SK-N-SH (cell line): ENCODE measurements at regions not wholly inside any gene's neighbourhood (a gene's known extent, or its start where the extent isn't known, plus 50 kb on each side); places are given as distances from the start of the nearest gene placed in this dataset.

Experiments used
- CTCF ChIA-PET: fragments of 300-600, 350-600 bp; formaldehyde crosslinking; extraction: SDS; loops from one replicate; lab custom pipeline; 2021; lab: Yijun Ruan, JAX
- POLR2A ChIA-PET: fragments of 350-600 bp; sonication (Branson Sonifier 250); formaldehyde crosslinking; extraction: SDS; loops from one replicate; lab custom pipeline; 2020; ENCODE audit warnings: antibody characterized with exemption, inconsistent platforms; lab: Yijun Ruan, JAX
- DNase-seq: peaks from one replicate; pipeline ENCODE4 v3.0.0; 2012
- H2AFZ ChIP-seq: fragments of 200-600 bp; sonication (generic); 2 replicates; pipeline ENCODE4 v1.8.1; 2016; ENCODE audit warnings: antibody characterized with exemption, mild to moderate bottlenecking, low read depth
- H3F3A ChIP-seq: fragments of 200-600 bp; sonication (generic); replicated peaks from 2 replicates; pipeline ENCODE3; 2016; ENCODE audit warnings: antibody characterized with exemption, mild to moderate bottlenecking; ENCODE audit not compliant: insufficient read depth
- H3K27ac ChIP-seq, 2 experiments: fragments of 200-500 bp in 1 of 2; fragments of 200-600 bp in 1 of 2; sonication (Bioruptor generic) in 1 of 2; sonication (generic), shearing (Covaris generic) in 1 of 2; 2 replicates each; pipeline versions ENCODE4 v1.5.1 to v1.6.1; 2014 to 2016; ENCODE audit warnings: low read depth in 2 of 2, inconsistent platforms in 1 of 2, low read length in 1 of 2, mild to moderate bottlenecking in 1 of 2, mixed read lengths in 1 of 2
- H3K27me3 ChIP-seq: fragments of 200-600 bp; sonication (generic), shearing (Covaris generic); 2 replicates; pipeline ENCODE4 v1.6.1; 2016; ENCODE audit warnings: mixed run types; ENCODE audit not compliant: insufficient read depth
- H3K36me3 ChIP-seq, 2 experiments: fragments of 200-500 bp in 1 of 2; fragments of 200-600 bp in 1 of 2; sonication (Bioruptor generic) in 1 of 2; sonication (generic) in 1 of 2; replicated peaks in 1 of 2; 2 replicates each; pipeline versions ENCODE3 to v1.5.1; 2014 to 2016; ENCODE audit warnings: low read length in 1 of 2, mild to moderate bottlenecking in 1 of 2; ENCODE audit not compliant: insufficient read depth in 2 of 2, control insufficient read depth in 1 of 2
- H3K4me1 ChIP-seq, 2 experiments: fragments of 200-500 bp in 1 of 2; fragments of 200-600 bp in 1 of 2; sonication (Bioruptor generic) in 1 of 2; sonication (generic), shearing (Covaris generic) in 1 of 2; 2 replicates each; pipeline versions ENCODE4 v1.5.1 to v1.6.1; 2014 to 2016; ENCODE audit warnings: low read depth in 1 of 2, low read length in 1 of 2, mixed run types in 1 of 2; ENCODE audit not compliant: insufficient read depth in 2 of 2, control insufficient read depth in 1 of 2
- H3K4me2 ChIP-seq: fragments of 200-600 bp; sonication (generic), shearing (Covaris generic); 2 replicates; pipeline ENCODE4 v1.6.1; 2017; ENCODE audit warnings: mixed run types
- H3K4me3 ChIP-seq, 2 experiments: fragments of 200-500 bp in 1 of 2; fragments of 200-600 bp in 1 of 2; sonication (Bioruptor generic) in 1 of 2; sonication (generic), shearing (Covaris generic) in 1 of 2; 2 replicates each; pipeline versions ENCODE4 v1.5.1 to v1.8.1; 2014 to 2016; ENCODE audit warnings: low read depth in 2 of 2, inconsistent platforms in 1 of 2, low read length in 1 of 2, mild to moderate bottlenecking in 1 of 2, mixed read lengths in 1 of 2, moderate library complexity in 1 of 2
- H3K79me2 ChIP-seq: fragments of 200-600 bp; sonication (generic); 2 replicates; pipeline ENCODE4 v1.8.1; 2017; ENCODE audit warnings: mild to moderate bottlenecking; ENCODE audit not compliant: insufficient read depth
- H3K9ac ChIP-seq: fragments of 200-600 bp; sonication (generic); 2 replicates; pipeline ENCODE4 v1.6.1; 2017; ENCODE audit warnings: mixed run types
- H3K9me2 ChIP-seq: fragments of 200-600 bp; sonication (generic); 2 replicates; pipeline ENCODE4 v1.6.1; 2017; ENCODE audit warnings: mixed run types
- H3K9me3 ChIP-seq: fragments of 200-600 bp; sonication (generic); 2 replicates; pipeline ENCODE4 v1.6.1; 2017; ENCODE audit warnings: mixed run types, mild to moderate bottlenecking, moderate library complexity
- H4K20me1 ChIP-seq: fragments of 200-600 bp; sonication (generic); 2 replicates; pipeline ENCODE4 v1.6.1; 2017; ENCODE audit warnings: mild to moderate bottlenecking, mixed run types; ENCODE audit not compliant: insufficient read depth
- CHD2 ChIP-seq: fragments of 150-350 bp; IDR thresholded peaks from 2 replicates; pipeline ENCODE4 v1.6.1; 2018; ENCODE audit warnings: low read length; ENCODE audit not compliant: partially characterized antibody
- ELF1 ChIP-seq: IDR thresholded peaks from 2 replicates; pipeline ENCODE4 v1.4.0; 2012
- EP300 ChIP-seq, 2 experiments: IDR thresholded peaks; 2 replicates each; pipeline versions ENCODE4 v1.4.0 to v1.6.1; 2012; ENCODE audit warnings: borderline replicate concordance in 1 of 2, low read depth in 1 of 2, low read length in 1 of 2
- EZH2phosphoT487 ChIP-seq: fragments of 200-600 bp; sonication (generic); IDR thresholded peaks from 2 replicates; pipeline ENCODE4 v1.6.1; 2017; ENCODE audit warnings: low read depth, mixed run types, mild to moderate bottlenecking, antibody characterized with exemption, moderate library complexity, borderline replicate concordance
- FOSL2 ChIP-seq: IDR thresholded peaks from 2 replicates; pipeline ENCODE4 v1.4.0; 2012; ENCODE audit warnings: low read depth, mild to moderate bottlenecking, moderate library complexity, borderline replicate concordance
- FOXJ3 ChIP-seq: sonication (generic); formaldehyde crosslinking; IDR thresholded peaks from 2 replicates; pipeline ENCODE4 v1.5.1; 2020; ENCODE audit warnings: mild to moderate bottlenecking, missing genetic modification reagents
- FOXM1 ChIP-seq: IDR thresholded peaks from 2 replicates; pipeline ENCODE4 v1.4.0; 2012; ENCODE audit warnings: low read depth, mild to moderate bottlenecking
- GABPA ChIP-seq: IDR thresholded peaks from 2 replicates; pipeline ENCODE4 v1.4.0; 2012; ENCODE audit warnings: low read depth, mild to moderate bottlenecking
- IRF3 ChIP-seq: fragments of 150-350 bp; IDR thresholded peaks from 2 replicates; pipeline ENCODE4 v1.6.1; 2016; ENCODE audit warnings: mild to moderate bottlenecking, low read depth, low read length
- JUND ChIP-seq: IDR thresholded peaks from 2 replicates; pipeline ENCODE4 v1.4.0; 2012
- MEF2A ChIP-seq: IDR thresholded peaks from 2 replicates; pipeline ENCODE4 v1.4.0; 2012; ENCODE audit warnings: low read depth, borderline replicate concordance
- NFIC ChIP-seq: IDR thresholded peaks from 2 replicates; pipeline ENCODE4 v1.4.0; 2012; ENCODE audit warnings: borderline replicate concordance
- POLR2AphosphoS5 ChIP-seq: IDR thresholded peaks from 2 replicates; pipeline ENCODE4 v1.6.1; 2012; ENCODE audit warnings: low read depth, low read length
- RFX5 ChIP-seq: IDR thresholded peaks from 2 replicates; pipeline ENCODE4 v1.6.1; 2012; ENCODE audit warnings: mild to moderate bottlenecking, improper control_type of control experiment, low read length
- RXRA ChIP-seq: IDR thresholded peaks from 2 replicates; pipeline ENCODE4 v1.4.0; 2012; ENCODE audit warnings: low read depth, mild to moderate bottlenecking, borderline replicate concordance
- SIN3A ChIP-seq: IDR thresholded peaks from 2 replicates; pipeline ENCODE4 v1.6.1; 2012; ENCODE audit warnings: low read depth, mild to moderate bottlenecking, low read length, moderate library complexity, borderline replicate concordance
- TAF1 ChIP-seq: IDR thresholded peaks from 2 replicates; pipeline ENCODE4 v1.6.1; 2012; ENCODE audit warnings: low read depth, mild to moderate bottlenecking, low read length, moderate library complexity, borderline replicate concordance
- TCF12 ChIP-seq: IDR thresholded peaks from 2 replicates; pipeline ENCODE4 v1.4.0; 2012
- TEAD4 ChIP-seq: IDR thresholded peaks from 2 replicates; pipeline ENCODE4 v1.4.0; 2012; ENCODE audit warnings: mild to moderate bottlenecking, borderline replicate concordance; ENCODE audit not compliant: insufficient read depth
- USF2 ChIP-seq: fragments of 150-350 bp; IDR thresholded peaks from 2 replicates; pipeline ENCODE4 v1.6.1; 2017; ENCODE audit warnings: antibody characterized with exemption, low read length, low read depth, borderline replicate concordance
- YY1 ChIP-seq: IDR thresholded peaks from 2 replicates; pipeline ENCODE4 v1.4.0; 2012; ENCODE audit warnings: low read depth, mild to moderate bottlenecking
- ZBTB33 ChIP-seq: IDR thresholded peaks from 2 replicates; pipeline ENCODE4 v1.4.0; 2012; ENCODE audit warnings: low read depth, borderline replicate concordance
- WGBS: methylation state at CpG from one replicate; pipeline ENCODE4 v1.1.6; 2017; ENCODE audit warnings: low lambda C conversion rate; 5-methylcytosine and 5-hydroxymethylcytosine counted together
- TF ChIP-seq, protein P1 (sequence below): fragments of 200-600 bp; sonication (generic); IDR thresholded peaks from 2 replicates; pipeline ENCODE4 v1.6.1; 2017; ENCODE audit warnings: antibody characterized with exemption, mild to moderate bottlenecking, moderate library complexity
- TF ChIP-seq, protein P2 (sequence below): IDR thresholded peaks from 2 replicates; pipeline ENCODE4 v1.4.0; 2012; ENCODE audit warnings: low read depth, borderline replicate concordance

- Histone ChIP-seq H3K4me1 (peaks cover 0 to 16% of the 10 kb centered on the region in 2 experiments; a peak in 1 of 4 replicates), H3F3A (peaks cover 26% of the 10 kb centered on the region), H3K79me2 (no peaks in the 10 kb centered on the region), H3K9me2 (no peaks in the 10 kb centered on the region), H3K4me2 (peak overlapping the region; percentile 32; the same call in 1 of the 2 replicates), H3K4me3 (no peak overlapping the region), H3K9me3 (no peaks in the 10 kb centered on the region), H4K20me1 (no peaks in the 10 kb centered on the region), H3K9ac (peak overlapping the region; percentile 52), H3K36me3 (no peaks in the 10 kb centered on the region), H3K27me3 (no peaks in the 10 kb centered on the region), H3K27ac (peak overlapping the region in 1 of 2 experiments; percentile 78; a peak in 2 of 4 replicates), H2AFZ (peak overlapping the region; percentile 53; the same call in 1 of the 2 replicates)
- DNase-seq: no peak
- 6% methylated on average over 2 of the region's 2 CpGs for WGBS
- ChIA-PET CTCF (interaction anchor here (1.2 to 1.4 kb wide), 2 partner anchors 11 to 12 kb away, joined by 3 read pairs; no protein-coding TSS in a partner anchor), POLR2A (no interaction called here)
- 0 out of 2 replicates have a peak, but pooled peaks have one; percentile 35 for TF ChIP-seq MEF2A
- TF ChIP-seq CHD2: no peak
- no peak for TF ChIP-seq FOXM1
- no peak for TF ChIP-seq SIN3A
- no peak for TF ChIP-seq RXRA
- TF ChIP-seq, protein P1, sequence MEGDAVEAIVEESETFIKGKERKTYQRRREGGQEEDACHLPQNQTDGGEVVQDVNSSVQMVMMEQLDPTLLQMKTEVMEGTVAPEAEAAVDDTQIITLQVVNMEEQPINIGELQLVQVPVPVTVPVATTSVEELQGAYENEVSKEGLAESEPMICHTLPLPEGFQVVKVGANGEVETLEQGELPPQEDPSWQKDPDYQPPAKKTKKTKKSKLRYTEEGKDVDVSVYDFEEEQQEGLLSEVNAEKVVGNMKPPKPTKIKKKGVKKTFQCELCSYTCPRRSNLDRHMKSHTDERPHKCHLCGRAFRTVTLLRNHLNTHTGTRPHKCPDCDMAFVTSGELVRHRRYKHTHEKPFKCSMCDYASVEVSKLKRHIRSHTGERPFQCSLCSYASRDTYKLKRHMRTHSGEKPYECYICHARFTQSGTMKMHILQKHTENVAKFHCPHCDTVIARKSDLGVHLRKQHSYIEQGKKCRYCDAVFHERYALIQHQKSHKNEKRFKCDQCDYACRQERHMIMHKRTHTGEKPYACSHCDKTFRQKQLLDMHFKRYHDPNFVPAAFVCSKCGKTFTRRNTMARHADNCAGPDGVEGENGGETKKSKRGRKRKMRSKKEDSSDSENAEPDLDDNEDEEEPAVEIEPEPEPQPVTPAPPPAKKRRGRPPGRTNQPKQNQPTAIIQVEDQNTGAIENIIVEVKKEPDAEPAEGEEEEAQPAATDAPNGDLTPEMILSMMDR: no peak
- TF ChIP-seq EZH2phosphoT487: no peak
- TF ChIP-seq EP300 (IDR thresholded peaks at IDR 0.05; ENCODE audit: borderline replicate concordance in 1 of 2, low read depth in 1 of 2, low read length in 1 of 2): peak; percentile 15 to 85; a peak in 2 of 4 replicates
- TF ChIP-seq FOSL2: peak; percentile 85
- peak; percentile 66 for TF ChIP-seq TCF12
- TF ChIP-seq, protein P2, sequence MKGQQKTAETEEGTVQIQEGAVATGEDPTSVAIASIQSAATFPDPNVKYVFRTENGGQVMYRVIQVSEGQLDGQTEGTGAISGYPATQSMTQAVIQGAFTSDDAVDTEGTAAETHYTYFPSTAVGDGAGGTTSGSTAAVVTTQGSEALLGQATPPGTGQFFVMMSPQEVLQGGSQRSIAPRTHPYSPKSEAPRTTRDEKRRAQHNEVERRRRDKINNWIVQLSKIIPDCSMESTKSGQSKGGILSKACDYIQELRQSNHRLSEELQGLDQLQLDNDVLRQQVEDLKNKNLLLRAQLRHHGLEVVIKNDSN: no peak
- peak; percentile 69; the same call in 1 of the 2 replicates for TF ChIP-seq TEAD4
- TF ChIP-seq IRF3: no peak
- no peak for TF ChIP-seq GABPA
- no peak for TF ChIP-seq TAF1
- no peak for TF ChIP-seq FOXJ3 (CRISPR knock-in tag)
- TF ChIP-seq ZBTB33: no peak
- TF ChIP-seq YY1: peak; percentile 46; the same call in 1 of the 2 replicates
- TF ChIP-seq NFIC: no peak
- TF ChIP-seq RFX5: no peak
- TF ChIP-seq ELF1: no peak
- no peak for TF ChIP-seq USF2
- TF ChIP-seq POLR2AphosphoS5: peak; percentile 40; the same call in 1 of the 2 replicates
- TF ChIP-seq JUND: peak; percentile 76
These were observed 253.7 kb upstream of the THUMPD2 start for GRCh38 chr2:40032650-40033319.
